ENCODE measurements at regions not wholly inside any gene's neighbourhood (a gene's known extent, or its start where the extent isn't known, plus 50 kb on each side); places are given as distances from the start of the nearest gene placed in this dataset.

GRCh38 chr3:144244662-144245061 is 273.0 kb downstream of the DIPK2A start:
- Histone ChIP-seq H3K4me3 (replicated peaks in 1 of 3; ENCODE audit: low read depth in 2 of 3, low read length in 3 of 3) (no peak overlapping the region), H3K4me1 (ENCODE audit: control insufficient read depth in 1 of 2, insufficient read depth in 2 of 2, low read length in 2 of 2) (no peaks in the 10 kb centered on the region), H3K36me3 (replicated peaks in 1 of 2; ENCODE audit: control insufficient read depth in 1 of 2, insufficient read depth in 2 of 2, low read length in 2 of 2) (no peaks in the 10 kb centered on the region), H3K9ac (ENCODE audit: insufficient read depth, low read length, poor library complexity, severe bottlenecking) (no peak overlapping the region), H2AFZ (ENCODE audit: insufficient read depth, low read depth, low read length, poor library complexity, severe bottlenecking) (no peak overlapping the region), H3K79me2 (ENCODE audit: insufficient read depth, low read length) (no peaks in the 10 kb centered on the region), H4K20me1 (ENCODE audit: insufficient read depth, low read length) (no peaks in the 10 kb centered on the region), H3K27me3 (ENCODE audit: control insufficient read depth in 2 of 2, insufficient read depth in 2 of 2, low read length in 2 of 2) (no peaks in the 10 kb centered on the region), H3K4me2 (replicated peaks; ENCODE audit: extremely low read depth, low read length, poor library complexity, severe bottlenecking) (no peak overlapping the region), H3K27ac (ENCODE audit: low read depth in 1 of 2, low read length in 2 of 2) (no peak overlapping the region), H3K9me3 (replicated peaks in 1 of 2; ENCODE audit: control insufficient read depth in 1 of 2, insufficient read depth in 1 of 2, low read length in 2 of 2) (no peaks in the 10 kb centered on the region)
- Mint-ChIP-seq H3K36me3 (no peaks in the 10 kb centered on the region), H3K9me3 (peaks cover 0 to 3% (median 0%) of the 10 kb centered on the region in 7 donors), H3K4me3 (no peak overlapping the region), H3K27me3 (ENCODE audit: low read depth in 3 of 3) (no peaks in the 10 kb centered on the region), H3K27ac (no peak overlapping the region), H3K4me1 (no peaks in the 10 kb centered on the region)
- intact Hi-C loops (cut with micrococcal nuclease): no loop called here
- no peak for TF ChIP-seq CTCF (IDR thresholded peaks at IDR 0.05)
- WGBS (ENCODE audit: insufficient coverage): 54% methylated on average over 2 of the region's 3 CpGs
- no peak for DNase-seq

- Histone ChIP-seq H3K9ac (ENCODE audit: insufficient read depth, low read length, poor library complexity, severe bottlenecking) (no peak overlapping the region), H3K4me3 (replicated peaks in 1 of 3; ENCODE audit: low read depth in 2 of 3, low read length in 3 of 3) (no peak overlapping the region), H4K20me1 (ENCODE audit: insufficient read depth, low read length) (no peaks in the 10 kb centered on the region), H2AFZ (ENCODE audit: insufficient read depth, low read depth, low read length, poor library complexity, severe bottlenecking) (no peak overlapping the region), H3K4me1 (ENCODE audit: control insufficient read depth in 1 of 2, insufficient read depth in 2 of 2, low read length in 2 of 2) (no peaks in the 10 kb centered on the region), H3K9me3 (replicated peaks in 1 of 2; ENCODE audit: control insufficient read depth in 1 of 2, insufficient read depth in 1 of 2, low read length in 2 of 2) (no peaks in the 10 kb centered on the region), H3K27ac (ENCODE audit: low read depth in 1 of 2, low read length in 2 of 2) (no peak overlapping the region), H3K4me2 (replicated peaks; ENCODE audit: extremely low read depth, low read length, poor library complexity, severe bottlenecking) (no peak overlapping the region), H3K36me3 (replicated peaks in 1 of 2; ENCODE audit: control insufficient read depth in 1 of 2, insufficient read depth in 2 of 2, low read length in 2 of 2) (no peaks in the 10 kb centered on the region), H3K27me3 (ENCODE audit: control insufficient read depth in 2 of 2, insufficient read depth in 2 of 2, low read length in 2 of 2) (peaks cover 0 to 6% of the 10 kb centered on the region in 2 donors), H3K79me2 (ENCODE audit: insufficient read depth, low read length) (no peaks in the 10 kb centered on the region)
- Mint-ChIP-seq H3K36me3 (no peaks in the 10 kb centered on the region), H3K9me3 (peaks cover 0 to 6% (median 2%) of the 10 kb centered on the region in 7 donors), H3K4me3 (no peak overlapping the region), H3K27ac (no peak overlapping the region), H3K27me3 (ENCODE audit: low read depth in 3 of 3) (peaks cover 4 to 9% (median 6%) of the 10 kb centered on the region in 3 donors), H3K4me1 (peaks cover 2% of the 10 kb centered on the region)
- no peak for TF ChIP-seq CTCF (IDR thresholded peaks at IDR 0.05)
- no peak for DNase-seq
- WGBS (ENCODE audit: insufficient coverage): no CpG with 5 or more reads among the region's 3 CpGs
- intact Hi-C loops (cut with micrococcal nuclease): no loop called here
Observed at GRCh38 chr3:144252896-144253295, 281.3 kb downstream of the DIPK2A start.

Data from CD14-positive monocyte (primary cell).